ENCODE measurements at regions not wholly inside any gene's neighbourhood (a gene's known extent, or its start where the extent isn't known, plus 50 kb on each side); places are given as distances from the start of the nearest gene placed in this dataset.

DNA sequence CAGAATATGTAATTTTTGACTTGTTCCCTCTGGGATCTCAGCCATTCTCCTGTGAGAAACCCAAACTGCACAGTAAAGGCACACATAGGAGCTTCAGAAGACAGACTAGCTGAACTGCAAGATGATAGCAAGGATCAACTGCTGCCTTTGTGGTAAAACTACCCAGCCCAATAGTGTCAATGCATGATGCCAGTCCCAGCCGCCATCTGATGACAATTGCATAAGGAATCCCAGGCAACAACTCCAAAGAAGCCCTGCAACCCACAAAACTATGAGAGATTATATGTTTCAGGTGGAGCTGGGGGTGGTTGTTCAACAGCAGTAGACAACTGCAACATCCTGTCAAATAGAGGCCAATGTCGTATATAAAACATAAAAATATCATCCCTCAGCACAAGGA is 192.4 kb upstream of the ARPP21 start:
- no peaks in the 10 kb centered on the region for H3K36me3 ChIP-seq (ENCODE audit: insufficient read depth, low read length)
- no peak overlapping the region for H3K9ac ChIP-seq (ENCODE audit: low read length)
- H3K9me3 ChIP-seq (ENCODE audit: low read length): no peaks in the 10 kb centered on the region
- no peaks in the 10 kb centered on the region for H3K79me2 ChIP-seq (replicated peaks; ENCODE audit: insufficient read depth, low read length)
- H2AFZ ChIP-seq (ENCODE audit: low read depth, low read length): no peak overlapping the region
- H3K4me2 ChIP-seq (ENCODE audit: low read length): no peak overlapping the region
- no peak overlapping the region for H3K27ac ChIP-seq (ENCODE audit: low read length)
- no peak for TF ChIP-seq EZH2 (IDR thresholded peaks at IDR 0.05; ENCODE audit: borderline replicate concordance, insufficient read depth, low read length, poor library complexity, severe bottlenecking)
- no peak for TF ChIP-seq RAD21 (conservative IDR thresholded peaks at IDR 0.05)
- TF ChIP-seq, protein P1, sequence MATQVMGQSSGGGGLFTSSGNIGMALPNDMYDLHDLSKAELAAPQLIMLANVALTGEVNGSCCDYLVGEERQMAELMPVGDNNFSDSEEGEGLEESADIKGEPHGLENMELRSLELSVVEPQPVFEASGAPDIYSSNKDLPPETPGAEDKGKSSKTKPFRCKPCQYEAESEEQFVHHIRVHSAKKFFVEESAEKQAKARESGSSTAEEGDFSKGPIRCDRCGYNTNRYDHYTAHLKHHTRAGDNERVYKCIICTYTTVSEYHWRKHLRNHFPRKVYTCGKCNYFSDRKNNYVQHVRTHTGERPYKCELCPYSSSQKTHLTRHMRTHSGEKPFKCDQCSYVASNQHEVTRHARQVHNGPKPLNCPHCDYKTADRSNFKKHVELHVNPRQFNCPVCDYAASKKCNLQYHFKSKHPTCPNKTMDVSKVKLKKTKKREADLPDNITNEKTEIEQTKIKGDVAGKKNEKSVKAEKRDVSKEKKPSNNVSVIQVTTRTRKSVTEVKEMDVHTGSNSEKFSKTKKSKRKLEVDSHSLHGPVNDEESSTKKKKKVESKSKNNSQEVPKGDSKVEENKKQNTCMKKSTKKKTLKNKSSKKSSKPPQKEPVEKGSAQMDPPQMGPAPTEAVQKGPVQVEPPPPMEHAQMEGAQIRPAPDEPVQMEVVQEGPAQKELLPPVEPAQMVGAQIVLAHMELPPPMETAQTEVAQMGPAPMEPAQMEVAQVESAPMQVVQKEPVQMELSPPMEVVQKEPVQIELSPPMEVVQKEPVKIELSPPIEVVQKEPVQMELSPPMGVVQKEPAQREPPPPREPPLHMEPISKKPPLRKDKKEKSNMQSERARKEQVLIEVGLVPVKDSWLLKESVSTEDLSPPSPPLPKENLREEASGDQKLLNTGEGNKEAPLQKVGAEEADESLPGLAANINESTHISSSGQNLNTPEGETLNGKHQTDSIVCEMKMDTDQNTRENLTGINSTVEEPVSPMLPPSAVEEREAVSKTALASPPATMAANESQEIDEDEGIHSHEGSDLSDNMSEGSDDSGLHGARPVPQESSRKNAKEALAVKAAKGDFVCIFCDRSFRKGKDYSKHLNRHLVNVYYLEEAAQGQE (IDR thresholded peaks at IDR 0.05; ENCODE audit: borderline replicate concordance): no peak
- TF ChIP-seq, protein P2, sequence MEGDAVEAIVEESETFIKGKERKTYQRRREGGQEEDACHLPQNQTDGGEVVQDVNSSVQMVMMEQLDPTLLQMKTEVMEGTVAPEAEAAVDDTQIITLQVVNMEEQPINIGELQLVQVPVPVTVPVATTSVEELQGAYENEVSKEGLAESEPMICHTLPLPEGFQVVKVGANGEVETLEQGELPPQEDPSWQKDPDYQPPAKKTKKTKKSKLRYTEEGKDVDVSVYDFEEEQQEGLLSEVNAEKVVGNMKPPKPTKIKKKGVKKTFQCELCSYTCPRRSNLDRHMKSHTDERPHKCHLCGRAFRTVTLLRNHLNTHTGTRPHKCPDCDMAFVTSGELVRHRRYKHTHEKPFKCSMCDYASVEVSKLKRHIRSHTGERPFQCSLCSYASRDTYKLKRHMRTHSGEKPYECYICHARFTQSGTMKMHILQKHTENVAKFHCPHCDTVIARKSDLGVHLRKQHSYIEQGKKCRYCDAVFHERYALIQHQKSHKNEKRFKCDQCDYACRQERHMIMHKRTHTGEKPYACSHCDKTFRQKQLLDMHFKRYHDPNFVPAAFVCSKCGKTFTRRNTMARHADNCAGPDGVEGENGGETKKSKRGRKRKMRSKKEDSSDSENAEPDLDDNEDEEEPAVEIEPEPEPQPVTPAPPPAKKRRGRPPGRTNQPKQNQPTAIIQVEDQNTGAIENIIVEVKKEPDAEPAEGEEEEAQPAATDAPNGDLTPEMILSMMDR (IDR thresholded peaks at IDR 0.05; ENCODE audit: poor library complexity, severe bottlenecking): no peak
- TF ChIP-seq POLR2AphosphoS5 (IDR thresholded peaks at IDR 0.05): no peak
- no peak for TF ChIP-seq EP300 (conservative IDR thresholded peaks at IDR 0.05; ENCODE audit: poor library complexity, severe bottlenecking)
- no peak for TF ChIP-seq TAF1 (IDR thresholded peaks at IDR 0.05; ENCODE audit: low read depth)
- no peak for TF ChIP-seq MXI1 (conservative IDR thresholded peaks at IDR 0.05; ENCODE audit: poor library complexity, severe bottlenecking)
- TF ChIP-seq SMC3 (conservative IDR thresholded peaks at IDR 0.05; ENCODE audit: poor library complexity): no peak
- no peaks in the 10 kb centered on the region for H4K20me1 ChIP-seq (ENCODE audit: insufficient read depth)
- no peaks in the 10 kb centered on the region for H3K27me3 ChIP-seq (ENCODE audit: insufficient read depth, low read depth, low read length)
- no peaks in the 10 kb centered on the region for H3K9me2 ChIP-seq (ENCODE audit: insufficient read depth, low read length)
- no peak overlapping the region for H3K4me3 ChIP-seq (ENCODE audit: low read length)
- no peaks in the 10 kb centered on the region for H3F3A ChIP-seq (ENCODE audit: insufficient read depth, low read length, poor library complexity, severe bottlenecking)

DNA sequence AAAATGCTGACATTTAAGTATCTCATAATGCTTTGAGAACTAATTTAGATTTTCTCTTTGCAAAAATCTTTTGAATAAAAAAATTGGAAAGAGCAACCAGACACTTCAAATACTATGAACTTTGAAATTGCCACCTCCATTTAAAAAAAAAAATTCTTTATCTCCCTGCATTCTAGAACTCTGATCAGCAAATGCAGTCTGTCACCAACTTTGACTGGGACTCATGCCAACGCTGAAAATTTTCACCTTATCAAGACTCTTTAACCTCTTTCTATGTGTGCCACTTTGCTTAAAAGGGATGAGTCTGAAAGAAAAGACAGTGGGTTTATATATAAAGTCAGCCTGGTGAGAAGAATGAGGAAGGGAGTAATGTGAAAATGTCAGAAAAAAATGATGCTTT is 191.2 kb upstream of the ARPP21 start:
- TF ChIP-seq MXI1 (conservative IDR thresholded peaks at IDR 0.05; ENCODE audit: poor library complexity, severe bottlenecking) (no peak), RAD21 (conservative IDR thresholded peaks at IDR 0.05) (no peak), TAF1 (IDR thresholded peaks at IDR 0.05; ENCODE audit: low read depth) (no peak)
- Histone ChIP-seq H3K79me2 (replicated peaks; ENCODE audit: insufficient read depth, low read length) (no peaks in the 10 kb centered on the region), H3K9me2 (ENCODE audit: insufficient read depth, low read length) (no peaks in the 10 kb centered on the region), H3K9ac (ENCODE audit: low read length) (no peak overlapping the region), H3K27me3 (ENCODE audit: insufficient read depth, low read depth, low read length) (no peaks in the 10 kb centered on the region), H3K4me3 (ENCODE audit: low read length) (no peak overlapping the region), H2AFZ (ENCODE audit: low read depth, low read length) (no peak overlapping the region), H3K9me3 (ENCODE audit: low read length) (no peaks in the 10 kb centered on the region), H4K20me1 (ENCODE audit: insufficient read depth) (no peaks in the 10 kb centered on the region), H3K4me2 (ENCODE audit: low read length) (no peak overlapping the region), H3K36me3 (ENCODE audit: insufficient read depth, low read length) (no peaks in the 10 kb centered on the region), H3K27ac (ENCODE audit: low read length) (no peak overlapping the region), H3F3A (ENCODE audit: insufficient read depth, low read length, poor library complexity, severe bottlenecking) (no peaks in the 10 kb centered on the region)

DNA sequence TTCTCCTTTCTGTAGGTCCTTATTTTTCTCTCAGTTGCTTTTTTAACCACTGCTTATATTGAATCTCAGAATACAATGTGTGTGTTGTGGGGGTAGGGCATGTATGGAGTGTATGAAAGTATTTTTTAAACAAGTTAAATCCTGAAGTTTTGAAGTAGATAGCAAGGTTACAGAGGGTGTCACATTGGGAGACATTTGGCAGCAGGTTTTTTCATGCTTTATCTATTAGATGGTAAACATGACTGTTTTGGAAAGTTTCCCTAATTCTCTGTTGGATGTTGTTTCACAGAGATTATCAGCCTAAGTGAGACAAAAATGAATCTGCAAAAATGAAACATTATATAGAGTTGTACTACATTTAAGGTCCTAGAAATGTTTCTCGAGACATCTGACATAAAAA is 190.6 kb upstream of the ARPP21 start:
- H3K9ac ChIP-seq (ENCODE audit: low read length): no peak overlapping the region
- no peaks in the 10 kb centered on the region for H3K9me2 ChIP-seq (ENCODE audit: insufficient read depth, low read length)
- H3F3A ChIP-seq (ENCODE audit: insufficient read depth, low read length, poor library complexity, severe bottlenecking): no peaks in the 10 kb centered on the region
- H2AFZ ChIP-seq (ENCODE audit: low read depth, low read length): no peak overlapping the region
- H3K27ac ChIP-seq (ENCODE audit: low read length): no peak overlapping the region
- TF ChIP-seq TAF1 (IDR thresholded peaks at IDR 0.05; ENCODE audit: low read depth) (no peak), POLR2AphosphoS5 (IDR thresholded peaks at IDR 0.05) (no peak), RAD21 (conservative IDR thresholded peaks at IDR 0.05) (no peak), MXI1 (conservative IDR thresholded peaks at IDR 0.05; ENCODE audit: poor library complexity, severe bottlenecking) (no peak), EZH2 (IDR thresholded peaks at IDR 0.05; ENCODE audit: borderline replicate concordance, insufficient read depth, low read length, poor library complexity, severe bottlenecking) (no peak), EP300 (conservative IDR thresholded peaks at IDR 0.05; ENCODE audit: poor library complexity, severe bottlenecking) (no peak), SMC3 (conservative IDR thresholded peaks at IDR 0.05; ENCODE audit: poor library complexity) (no peak)
- TF ChIP-seq, protein P2 (IDR thresholded peaks at IDR 0.05; ENCODE audit: poor library complexity, severe bottlenecking): no peak
- TF ChIP-seq, protein P1 (IDR thresholded peaks at IDR 0.05; ENCODE audit: borderline replicate concordance): no peak
- no peak overlapping the region for H3K4me2 ChIP-seq (ENCODE audit: low read length)
- H3K79me2 ChIP-seq (replicated peaks; ENCODE audit: insufficient read depth, low read length): no peaks in the 10 kb centered on the region
- H4K20me1 ChIP-seq (ENCODE audit: insufficient read depth): no peaks in the 10 kb centered on the region
- no peak overlapping the region for H3K4me3 ChIP-seq (ENCODE audit: low read length)
- no peaks in the 10 kb centered on the region for H3K9me3 ChIP-seq (ENCODE audit: low read length)
- no peaks in the 10 kb centered on the region for H3K36me3 ChIP-seq (ENCODE audit: insufficient read depth, low read length)
- H3K27me3 ChIP-seq (ENCODE audit: insufficient read depth, low read depth, low read length): no peaks in the 10 kb centered on the region

All from neural cell (in vitro differentiated cells).